H1 (cell line): ENCODE measurements at regions not wholly inside any gene's neighbourhood (a gene's known extent, or its start where the extent isn't known, plus 50 kb on each side); places are given as distances from the start of the nearest gene placed in this dataset.

Source experiments
- CTCF ChIA-PET: fragments of 300-600 bp; sonication (Branson Sonifier 250); formaldehyde crosslinking; loops from one replicate; lab custom pipeline; 2021; ENCODE audit not compliant: partially characterized antibody; lab: Charles Lee
- POLR2A ChIA-PET: fragments of 300-600 bp; sonication (Branson Sonifier 250); formaldehyde crosslinking; loops from one replicate; lab custom pipeline; 2021; ENCODE audit warnings: inconsistent platforms; ENCODE audit not compliant: partially characterized antibody; lab: Charles Lee
- DNase-seq, 2 experiments: peaks; one replicate each; pipeline versions ENCODE4 v3.0.0 to v3.0.0-alpha.2; 2010 to 2022; ENCODE audit warnings: low spot score in 2 of 2, low read depth in 1 of 2, mixed read lengths in 1 of 2
- FAIRE-seq: peaks from 2 replicates; lab custom pipeline; 2011; peaks lifted over from hg19 to GRCh38; lab: Jason Lieb, UNC
- H2AFZ ChIP-seq: 2 replicates; pipeline ENCODE4 v1.8.1; 2012; ENCODE audit warnings: low read length, inconsistent platforms
- H2AK5ac ChIP-seq: 2 replicates; pipeline ENCODE4 v1.6.1; 2013; ENCODE audit warnings: low read depth, low read length
- H2BK120ac ChIP-seq: replicated peaks from 2 replicates; pipeline ENCODE3; 2013; ENCODE audit warnings: low read depth, low read length, inconsistent platforms
- H2BK12ac ChIP-seq: 2 replicates; pipeline ENCODE4 v1.6.1; 2013; ENCODE audit warnings: low read depth, low read length
- H2BK15ac ChIP-seq: 2 replicates; pipeline ENCODE4 v1.6.1; 2013; ENCODE audit warnings: low read length
- H2BK20ac ChIP-seq: 2 replicates; pipeline ENCODE4 v1.6.1; 2013; ENCODE audit warnings: low read length
- H2BK5ac ChIP-seq: 2 replicates; pipeline ENCODE4 v1.6.1; 2013; ENCODE audit warnings: low read depth, low read length
- H3K14ac ChIP-seq: 2 replicates; pipeline ENCODE4 v1.6.1; 2013; ENCODE audit warnings: inconsistent platforms; ENCODE audit not compliant: insufficient read length
- H3K18ac ChIP-seq: 2 replicates; pipeline ENCODE4 v1.6.1; 2013; ENCODE audit warnings: low read length; ENCODE audit errors: extremely low read depth
- H3K23ac ChIP-seq: 2 replicates; pipeline ENCODE4 v1.6.1; 2013; ENCODE audit warnings: inconsistent platforms; ENCODE audit not compliant: insufficient read length
- H3K23me2 ChIP-seq: 2 replicates; pipeline ENCODE4 v1.6.1; 2013; ENCODE audit warnings: low read depth, low read length
- H3K27ac ChIP-seq: 2 replicates; pipeline ENCODE4 v1.6.1; 2011; ENCODE audit warnings: low read depth, low read length, inconsistent platforms
- H3K27me3 ChIP-seq, 4 experiments: replicated peaks in 1 of 4; 1 replicate in 1 of 4; 2 replicates in 3 of 4; pipeline versions ENCODE4 v1.6.1 to v1.8.1; 2011 to 2013; ENCODE audit warnings: low read length in 3 of 4, mild to moderate bottlenecking in 3 of 4, inconsistent platforms in 2 of 4, mixed read lengths in 2 of 4, moderate library complexity in 1 of 4; ENCODE audit not compliant: control insufficient read depth in 3 of 4, insufficient read depth in 3 of 4; ENCODE audit errors: extremely low read depth in 1 of 4
- H3K36me3 ChIP-seq, 4 experiments: 2 replicates each; pipeline versions ENCODE4 v1.6.1 to v1.8.1; 2011 to 2013; ENCODE audit warnings: mild to moderate bottlenecking in 4 of 4, low read length in 3 of 4, moderate library complexity in 2 of 4, control low read depth in 1 of 4, inconsistent platforms in 1 of 4; ENCODE audit not compliant: insufficient read depth in 4 of 4, control insufficient read depth in 2 of 4
- H3K4ac ChIP-seq: replicated peaks from 2 replicates; pipeline ENCODE3; 2013; ENCODE audit warnings: low read length, low read depth, mixed read lengths, inconsistent platforms; ENCODE audit not compliant: insufficient read length
- H3K4me1 ChIP-seq, 4 experiments: replicated peaks in 1 of 4; 1 replicate in 1 of 4; 2 replicates in 3 of 4; pipeline versions ENCODE4 v1.6.1 to v1.8.1; 2011 to 2013; ENCODE audit warnings: low read length in 3 of 4, inconsistent platforms in 2 of 4, mixed read lengths in 1 of 4; ENCODE audit not compliant: insufficient read depth in 4 of 4, control insufficient read depth in 3 of 4
- H3K4me2 ChIP-seq, 2 experiments: 2 replicates each; pipeline versions ENCODE4 v1.6.1 to v1.8.1; 2011 to 2013; ENCODE audit warnings: low read depth in 2 of 2, low read length in 2 of 2, control low read depth in 1 of 2, inconsistent platforms in 1 of 2, mild to moderate bottlenecking in 1 of 2; ENCODE audit not compliant: insufficient read depth in 1 of 2
- H3K4me3 ChIP-seq, 4 experiments: fragments of 200-600, 300-600 bp in 1 of 4; sonication (generic), shearing (Covaris generic), sonication (Bioruptor Twin) in 1 of 4; 2 replicates each; pipeline versions ENCODE4 v1.5.1 to v1.8.1; 2011 to 2016; ENCODE audit warnings: low read length in 4 of 4, low read depth in 3 of 4, control low read depth in 2 of 4, inconsistent platforms in 2 of 4, mild to moderate bottlenecking in 2 of 4, mixed read lengths in 1 of 4, moderate library complexity in 1 of 4; ENCODE audit not compliant: insufficient read depth in 2 of 4; ENCODE audit errors: extremely low read depth in 1 of 4
- H3K56ac ChIP-seq: replicated peaks from 2 replicates; pipeline ENCODE3; 2013; ENCODE audit warnings: low read depth, mild to moderate bottlenecking, mixed read lengths, low read length, inconsistent platforms; ENCODE audit not compliant: insufficient read length
- H3K79me1 ChIP-seq: 2 replicates; pipeline ENCODE4 v1.6.1; 2013; ENCODE audit warnings: low read depth, low read length, control low read depth
- H3K79me2 ChIP-seq, 2 experiments: 2 replicates each; pipeline versions ENCODE4 v1.6.1 to v1.8.1; 2012 to 2013; ENCODE audit warnings: low read length in 2 of 2, mild to moderate bottlenecking in 2 of 2, inconsistent platforms in 1 of 2; ENCODE audit not compliant: insufficient read depth in 2 of 2, control insufficient read depth in 1 of 2
- H3K9ac ChIP-seq, 4 experiments: replicated peaks in 1 of 4; 1 replicate in 1 of 4; 2 replicates in 3 of 4; pipeline versions ENCODE4 v1.6.1 to v1.8.1; 2011 to 2013; ENCODE audit warnings: low read depth in 3 of 4, low read length in 3 of 4, control low read depth in 2 of 4, mild to moderate bottlenecking in 2 of 4, moderate library complexity in 2 of 4, inconsistent platforms in 1 of 4; ENCODE audit errors: extremely low read depth in 1 of 4
- H3K9me3 ChIP-seq, 2 experiments: 2 replicates each; pipeline versions ENCODE4 v1.6.1 to v1.8.1; 2012 to 2013; ENCODE audit warnings: mild to moderate bottlenecking in 2 of 2, moderate library complexity in 2 of 2, control low read depth in 1 of 2, inconsistent platforms in 1 of 2, low read depth in 1 of 2, low read length in 1 of 2, mixed read lengths in 1 of 2; ENCODE audit not compliant: insufficient read depth in 2 of 2
- H4K20me1 ChIP-seq, 2 experiments: replicated peaks in 1 of 2; 2 replicates each; pipeline versions ENCODE3 to v1.8.1; 2011 to 2013; ENCODE audit warnings: inconsistent platforms in 2 of 2, low read length in 2 of 2, mild to moderate bottlenecking in 1 of 2; ENCODE audit not compliant: insufficient read depth in 2 of 2, control insufficient read depth in 1 of 2
- H4K5ac ChIP-seq: 2 replicates; pipeline ENCODE4 v1.6.1; 2013; ENCODE audit warnings: low read length, low read depth, mixed read lengths, inconsistent platforms; ENCODE audit not compliant: insufficient read length
- H4K8ac ChIP-seq: 2 replicates; pipeline ENCODE4 v1.8.0; 2013; ENCODE audit warnings: mild to moderate bottlenecking, moderate library complexity, low read length, inconsistent platforms; ENCODE audit not compliant: insufficient read depth; ENCODE audit errors: extremely low read depth
- H4K91ac ChIP-seq: replicated peaks from 2 replicates; pipeline ENCODE3; 2013; ENCODE audit warnings: low read length, mixed read lengths, inconsistent platforms; ENCODE audit not compliant: insufficient read length
- BCL11A ChIP-seq, 2 experiments: IDR thresholded peaks; one replicate each; pipeline ENCODE4 v1.6.1; 2011; ENCODE audit warnings: low read depth in 2 of 2, low read length in 2 of 2, mild to moderate bottlenecking in 2 of 2
- CREB1 ChIP-seq: IDR thresholded peaks from 2 replicates; pipeline ENCODE4 v1.6.1; 2012; ENCODE audit warnings: inconsistent platforms
- MAFK ChIP-seq: IDR thresholded peaks from 2 replicates; pipeline ENCODE4 v1.6.1; 2012; ENCODE audit warnings: low read depth, mild to moderate bottlenecking, improper control_type of control experiment, low read length
- RAD21 ChIP-seq, 2 experiments: IDR thresholded peaks in 1 of 2; conservative IDR thresholded peaks in 1 of 2; 2 replicates each; pipeline ENCODE4 v1.6.1; 2011; ENCODE audit warnings: low read depth in 2 of 2, low read length in 2 of 2, improper control_type of control experiment in 1 of 2, inconsistent platforms in 1 of 2, mild to moderate bottlenecking in 1 of 2, moderate library complexity in 1 of 2
- SIX5 ChIP-seq: IDR thresholded peaks from 2 replicates; pipeline ENCODE4 v1.6.1; 2011; ENCODE audit warnings: mild to moderate bottlenecking, low read depth, low read length

DNA sequence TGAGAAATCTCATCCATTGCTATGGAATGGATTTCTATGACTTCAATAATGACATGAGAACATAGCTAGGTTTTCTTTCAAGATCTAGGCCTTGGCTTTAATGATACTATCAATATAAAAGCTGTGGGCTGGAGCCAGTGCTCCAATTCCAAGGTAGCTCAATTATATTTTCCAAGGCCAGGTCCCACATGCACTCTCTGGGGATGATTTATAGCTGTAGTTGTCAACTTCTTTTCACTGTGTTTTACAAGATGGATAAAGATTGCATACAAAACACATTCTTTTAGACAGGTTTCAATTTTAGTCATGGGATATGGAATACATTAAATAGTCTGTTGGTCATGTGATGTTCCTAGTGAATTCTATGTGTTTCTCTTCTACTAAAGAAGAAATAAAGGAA lies 156.7 kb downstream of the DCAF12L1 start:
- Histone ChIP-seq H3K79me2 (peaks cover 0 to 4% of the 10 kb centered on the region in 2 experiments; a peak in 1 of 4 replicates), H2BK15ac (no peak overlapping the region), H3K9me3 (no peaks in the 10 kb centered on the region), H3K79me1 (no peaks in the 10 kb centered on the region), H3K4me1 (no peaks in the 10 kb centered on the region), H3K4ac (no peak overlapping the region), H3K18ac (no peak overlapping the region), H3K36me3 (no peaks in the 10 kb centered on the region), H4K91ac (no peak overlapping the region), H2AK5ac (no peak overlapping the region), H4K8ac (no peak overlapping the region), H2AFZ (no peak overlapping the region), H3K23me2 (no peaks in the 10 kb centered on the region), H3K4me2 (no peak overlapping the region), H3K27me3 (no peaks in the 10 kb centered on the region), H3K56ac (no peak overlapping the region), H2BK5ac (no peak overlapping the region), H3K14ac (no peak overlapping the region), H3K23ac (no peak overlapping the region), H2BK20ac (no peak overlapping the region), H2BK12ac (no peak overlapping the region), H2BK120ac (no peak overlapping the region), H3K4me3 (no peak overlapping the region), H4K5ac (no peak overlapping the region), H3K27ac (no peak overlapping the region), H3K9ac (no peak overlapping the region), H4K20me1 (no peaks in the 10 kb centered on the region)
- DNase-seq (no peak), FAIRE-seq (no peak)
- no peak for TF ChIP-seq MAFK
- no peak for TF ChIP-seq SIX5
- TF ChIP-seq CREB1 = no peak
- TF ChIP-seq RAD21 (IDR thresholded peaks at IDR 0.05 in 1 of 2, conservative IDR thresholded peaks at IDR 0.05 in 1 of 2; ENCODE audit: low read depth in 2 of 2, low read length in 2 of 2) = no peak
- TF ChIP-seq BCL11A (IDR thresholded peaks at IDR 0.05; ENCODE audit: low read depth in 2 of 2, low read length in 2 of 2) = no peak
- ChIA-PET CTCF (no interaction called here), POLR2A (no interaction called here)
